HG03066 (cell line): ENCODE measurements at regions not wholly inside any gene's neighbourhood (a gene's known extent, or its start where the extent isn't known, plus 50 kb on each side); places are given as distances from the start of the nearest gene placed in this dataset.

Source experiments
- ATAC-seq: cut with Tn5 transposase; IDR thresholded peaks from one replicate; pipeline ENCODE4 v1.9.1; 2021; ENCODE audit warnings: low read depth; ENCODE audit not compliant: unreplicated experiment

DNA sequence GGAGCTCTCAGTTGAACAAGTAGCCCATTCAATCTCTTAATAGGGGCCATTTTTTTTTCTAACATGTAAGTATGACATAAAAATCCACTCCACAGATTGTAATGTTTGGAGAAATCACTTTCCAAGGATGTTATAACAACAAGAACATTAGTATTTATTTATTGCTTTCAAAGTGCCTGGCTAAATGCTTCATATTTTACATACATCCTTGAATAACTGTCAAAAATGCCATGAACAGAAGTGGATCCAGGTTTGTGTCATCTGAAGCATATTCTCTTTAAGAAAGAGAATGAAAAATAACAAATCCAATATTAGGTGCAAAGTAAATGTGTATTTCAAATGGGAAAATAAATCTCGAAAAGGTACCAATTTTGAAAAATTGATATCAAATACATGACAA is 344.0 kb upstream of the FAT3 start:
- ATAC-seq: no peak

GRCh38 chr11:91876746-91877145 is 347.9 kb upstream of the FAT3 start:
- ATAC-seq: no peak

DNA sequence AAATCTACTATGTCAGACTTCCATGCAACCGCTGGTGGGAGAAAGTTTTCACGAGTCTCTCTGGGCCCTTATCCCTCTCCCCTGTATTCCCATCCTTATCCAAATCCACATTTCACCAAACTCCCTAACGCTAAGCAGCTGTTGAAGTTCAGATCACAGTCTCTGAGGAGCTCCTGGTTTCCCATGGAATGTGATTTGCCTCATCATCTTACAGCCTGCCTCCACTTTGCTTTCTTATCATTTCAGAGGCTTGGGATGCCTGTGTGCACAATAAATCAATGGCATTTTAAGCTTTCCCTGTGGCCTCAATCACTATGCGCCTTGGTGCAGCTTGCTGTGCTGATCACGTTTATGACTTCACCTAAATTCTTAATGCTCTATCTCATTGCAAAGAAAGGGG is 352.4 kb upstream of the FAT3 start:
- ATAC-seq: no peak

DNA sequence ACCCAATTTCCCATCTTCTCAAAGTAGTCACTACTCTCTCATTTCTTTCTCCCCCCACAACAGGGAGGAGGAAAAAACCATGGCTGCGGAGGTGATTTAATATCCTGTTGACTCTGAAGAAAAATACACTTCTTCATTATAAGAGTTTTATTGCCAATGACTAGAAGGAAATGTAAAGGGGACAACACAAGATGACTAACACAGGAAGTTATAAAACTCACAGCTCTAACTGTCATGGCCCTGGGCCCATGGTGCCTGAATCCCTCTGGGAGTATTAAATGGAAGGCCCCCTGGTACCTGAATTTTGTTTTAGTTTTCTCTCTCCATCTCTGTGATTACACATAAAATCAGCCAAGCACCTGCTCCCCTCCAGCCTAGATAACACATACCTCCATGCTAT is 352.8 kb upstream of the FAT3 start:
- ATAC-seq: no peak

DNA sequence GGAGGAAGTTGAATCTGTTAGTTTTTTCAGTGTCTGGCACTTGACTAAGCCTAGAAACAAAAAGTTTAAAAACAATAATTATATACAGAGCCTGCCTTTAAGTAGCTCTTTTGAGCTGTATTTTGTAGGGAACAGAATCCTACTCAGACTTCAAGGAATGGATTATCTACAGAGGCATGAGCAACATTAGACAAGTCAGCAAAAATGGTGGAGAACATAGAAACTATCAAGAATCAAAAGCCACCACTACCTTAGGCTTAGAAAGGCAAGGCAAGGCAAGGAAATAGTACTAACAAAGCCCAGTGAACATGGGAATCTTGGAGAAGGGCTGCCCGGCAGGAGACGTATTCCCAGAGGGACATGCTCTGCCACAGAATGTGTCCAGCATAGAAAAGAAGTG is 353.6 kb upstream of the FAT3 start:
- no peak for ATAC-seq

DNA sequence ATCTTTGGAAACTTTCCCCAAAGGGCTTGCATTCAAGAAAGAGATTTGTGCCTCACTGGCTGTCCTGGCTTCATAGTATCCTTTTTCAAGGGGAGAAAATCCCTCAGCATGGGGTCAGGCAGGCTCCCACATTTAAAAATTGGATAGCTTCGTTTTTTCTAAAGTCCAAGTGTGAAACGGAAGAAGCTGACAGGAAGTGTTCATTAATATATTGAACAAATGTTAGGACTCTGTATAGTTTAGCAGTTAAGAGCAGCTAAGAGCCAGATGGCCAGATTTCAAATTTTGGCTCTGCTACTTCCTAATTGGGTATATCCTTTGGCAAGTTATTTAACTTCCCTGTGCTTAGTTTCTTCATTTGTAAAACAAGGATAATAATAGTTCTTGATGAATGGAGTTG is 354.9 kb upstream of the FAT3 start:
- ATAC-seq: no peak

DNA sequence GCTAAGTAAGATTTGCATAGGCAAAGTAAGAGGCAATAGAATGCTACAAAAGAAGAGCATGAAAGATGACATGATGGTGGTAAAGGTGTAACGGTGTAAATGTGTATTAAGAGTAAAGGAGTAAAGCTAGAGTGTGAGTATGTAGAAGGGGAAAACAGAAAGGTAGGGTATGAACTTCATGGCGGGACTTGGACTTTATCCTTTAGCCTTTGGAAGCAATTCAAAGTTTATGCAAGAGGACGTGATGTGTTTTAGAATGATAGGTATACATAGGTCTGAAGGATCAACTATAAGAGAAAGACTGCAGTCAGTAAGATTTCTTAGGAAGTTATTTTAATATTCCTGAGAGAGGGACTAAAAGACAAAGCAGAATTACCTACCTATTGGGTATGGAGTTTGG is 358.0 kb upstream of the FAT3 start:
- ATAC-seq: no peak

- ATAC-seq: no peak
These were observed 364.0 kb upstream of the FAT3 start for GRCh38 chr11:91860661-91861060.

DNA sequence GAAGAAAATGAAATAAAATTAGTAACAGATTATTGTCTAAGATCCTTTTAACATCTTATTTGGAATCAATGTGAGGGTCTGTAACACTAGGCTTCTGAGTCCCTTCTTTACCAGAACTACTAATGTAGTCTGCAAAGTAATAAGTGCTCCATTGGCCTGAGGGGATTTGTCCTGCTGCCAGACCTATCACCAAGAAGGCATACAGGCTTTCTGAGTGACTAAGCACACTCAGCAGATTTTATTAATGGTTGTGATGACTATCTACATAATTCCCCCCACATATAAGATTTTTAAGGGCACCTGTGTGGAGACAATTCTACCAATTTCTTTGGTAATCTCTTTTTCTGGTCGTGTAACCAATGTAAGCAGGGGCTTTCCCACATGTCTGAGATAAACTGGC is 365.0 kb upstream of the FAT3 start:
- no peak for ATAC-seq

DNA sequence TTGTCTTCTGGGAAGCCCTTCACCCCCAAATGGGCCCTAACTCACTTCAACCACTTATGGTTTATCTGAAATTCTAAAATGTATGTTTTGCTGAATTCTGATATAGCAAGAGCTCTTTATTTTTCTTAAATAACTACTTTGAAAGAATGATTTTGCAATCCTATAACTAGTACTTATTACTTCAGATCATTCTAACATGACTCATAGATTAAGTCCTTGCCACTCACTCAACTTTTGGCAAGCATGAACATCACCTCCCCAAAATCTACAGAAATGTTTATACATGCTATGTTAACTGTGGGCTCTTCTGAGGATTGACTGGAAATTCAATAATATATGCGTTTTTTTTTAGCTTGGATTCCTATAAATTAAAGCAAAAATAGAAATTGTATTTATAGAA is 367.4 kb upstream of the FAT3 start:
- ATAC-seq: no peak

DNA sequence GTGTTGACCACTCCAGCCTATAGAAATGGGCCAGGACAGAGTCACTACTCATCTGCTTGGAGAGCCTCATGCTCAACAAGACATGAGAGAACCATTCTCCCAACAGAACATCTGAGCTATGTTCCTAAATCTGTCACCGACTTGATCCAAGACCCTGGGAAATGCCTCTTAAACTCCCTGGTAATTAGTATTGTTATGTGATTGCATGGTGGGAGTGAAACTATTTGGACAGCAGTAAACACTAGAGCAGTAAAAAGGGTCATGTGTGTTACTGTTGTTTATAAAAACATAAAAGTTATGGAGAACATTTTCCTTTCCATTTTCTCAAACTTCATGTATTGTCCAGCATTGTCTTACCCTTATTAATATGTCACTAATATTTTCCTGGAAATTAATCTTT is 369.8 kb upstream of the FAT3 start:
- ATAC-seq: no peak

- no peak for ATAC-seq
These were observed 370.4 kb upstream of the FAT3 start for GRCh38 chr11:91854171-91854570.

DNA sequence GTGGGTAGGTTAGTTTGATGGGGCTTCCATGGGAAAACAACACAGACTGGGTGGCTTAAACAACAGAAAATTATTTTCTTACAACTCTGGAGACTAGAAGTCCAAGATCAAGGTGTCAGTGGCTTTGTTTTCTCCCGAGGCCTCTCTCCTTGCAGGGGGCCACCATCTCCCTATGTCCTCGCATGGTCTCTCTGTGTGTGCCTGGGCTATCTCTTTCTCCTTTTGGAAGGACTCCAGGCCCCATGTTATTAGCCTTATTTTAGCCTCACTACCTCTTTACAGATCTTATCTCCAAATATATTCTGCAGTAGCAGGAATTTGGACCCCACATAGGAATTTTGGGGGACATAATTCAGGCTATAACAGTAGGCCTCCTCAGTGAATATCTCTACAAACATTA is 372.7 kb upstream of the FAT3 start:
- ATAC-seq: no peak

DNA sequence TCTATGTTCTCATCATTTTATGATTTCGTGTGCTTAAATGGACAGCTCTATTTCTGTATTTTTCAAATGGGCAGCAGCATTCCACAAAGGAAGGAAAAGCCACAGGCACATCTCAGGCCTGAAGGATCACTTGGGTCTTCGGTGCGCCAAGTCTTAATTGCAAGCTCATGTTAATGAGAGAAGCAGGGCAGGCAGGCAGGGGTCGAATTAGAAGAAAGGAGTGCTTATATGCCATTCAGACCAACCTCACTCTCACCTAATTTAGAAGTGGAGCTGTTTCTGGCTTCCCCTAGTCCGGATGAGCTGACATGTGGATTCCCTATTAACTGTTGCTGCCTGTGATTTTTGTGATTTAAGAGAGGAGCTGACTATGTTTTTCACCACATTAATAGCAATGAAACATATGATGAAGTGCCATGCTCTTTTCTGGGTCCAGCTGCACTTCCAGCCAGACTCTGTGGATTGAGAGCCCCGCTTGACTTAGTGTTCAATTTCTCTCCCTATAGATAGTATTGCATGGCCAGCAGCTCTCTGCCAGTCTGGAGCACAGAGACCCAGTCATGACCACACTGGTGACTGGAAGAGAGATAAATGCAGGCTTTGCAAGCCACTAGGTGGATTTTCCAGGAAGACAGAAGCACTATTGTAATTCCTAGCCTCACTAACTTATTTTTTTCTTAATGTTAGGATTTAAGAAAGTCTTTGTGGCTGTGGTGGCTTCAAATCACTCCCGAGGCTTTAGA is 373.9 kb upstream of the FAT3 start:
- no peak for ATAC-seq

DNA sequence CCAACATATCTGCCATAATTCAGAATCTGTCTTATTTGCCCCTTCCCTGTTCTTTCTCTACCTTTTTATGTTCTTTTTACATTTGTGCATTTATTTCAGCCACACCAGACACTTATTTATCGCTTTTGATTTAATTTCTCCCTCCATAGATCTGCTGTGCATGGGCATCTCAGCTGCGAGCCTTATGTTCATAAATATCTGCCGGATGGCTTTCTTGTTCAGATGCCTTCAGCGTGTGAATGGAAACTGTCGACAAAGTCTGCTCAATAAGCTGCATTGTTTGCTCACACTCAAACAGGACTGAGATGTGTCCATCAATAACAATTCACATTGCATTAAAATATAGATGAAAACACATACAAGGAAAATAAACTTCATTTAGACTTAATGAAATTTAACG is 374.6 kb upstream of the FAT3 start:
- ATAC-seq: no peak

DNA sequence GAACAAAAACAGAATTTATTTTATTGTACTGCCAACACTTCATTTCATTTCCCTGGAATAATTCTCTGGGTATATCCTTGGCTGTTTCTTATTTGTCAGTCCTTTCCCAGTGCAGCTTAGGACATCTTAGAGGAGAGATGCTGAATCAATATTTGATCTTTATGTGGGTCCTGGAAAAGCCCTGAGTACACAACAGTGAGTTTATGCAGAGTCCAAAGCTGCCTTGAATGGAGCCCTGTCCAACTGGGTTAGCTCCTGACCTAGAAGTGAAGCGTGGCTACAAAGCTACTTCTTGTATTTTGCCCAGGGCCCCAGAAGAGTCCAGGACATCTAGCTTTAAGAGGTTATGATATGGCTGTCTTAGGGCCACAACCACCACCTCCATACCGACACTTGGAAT is 378.0 kb upstream of the FAT3 start:
- ATAC-seq: no peak

GRCh38 chr11:91846002-91846401 is 378.6 kb upstream of the FAT3 start:
- ATAC-seq: no peak

DNA sequence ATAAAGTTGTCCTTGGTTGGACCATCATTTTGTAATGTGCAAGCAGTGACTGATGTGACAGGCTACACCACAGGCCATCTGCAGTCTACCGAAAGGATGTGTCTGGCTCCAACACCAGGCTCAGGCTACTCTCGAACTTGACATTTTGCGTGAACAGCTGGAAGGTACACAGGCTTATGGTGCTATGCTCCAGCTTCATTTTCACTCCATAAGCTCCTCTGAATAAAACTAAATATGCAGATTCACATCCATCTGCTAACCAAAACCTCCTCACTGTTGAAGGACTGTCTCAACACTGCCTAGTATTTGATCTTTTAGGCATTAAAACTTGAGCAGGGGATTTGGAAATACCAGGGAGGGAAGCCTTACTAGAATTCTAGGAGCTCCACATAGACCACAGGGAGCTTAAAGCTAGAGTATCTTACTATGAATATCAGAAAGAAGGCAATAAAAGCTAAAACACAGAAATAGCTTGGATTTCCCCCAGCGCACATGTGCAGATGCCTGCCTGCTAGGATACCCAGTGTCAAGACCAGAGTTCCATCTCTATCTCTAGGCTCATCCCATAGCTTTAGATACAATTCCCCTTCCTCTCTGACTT is 383.9 kb upstream of the FAT3 start:
- ATAC-seq: no peak

DNA sequence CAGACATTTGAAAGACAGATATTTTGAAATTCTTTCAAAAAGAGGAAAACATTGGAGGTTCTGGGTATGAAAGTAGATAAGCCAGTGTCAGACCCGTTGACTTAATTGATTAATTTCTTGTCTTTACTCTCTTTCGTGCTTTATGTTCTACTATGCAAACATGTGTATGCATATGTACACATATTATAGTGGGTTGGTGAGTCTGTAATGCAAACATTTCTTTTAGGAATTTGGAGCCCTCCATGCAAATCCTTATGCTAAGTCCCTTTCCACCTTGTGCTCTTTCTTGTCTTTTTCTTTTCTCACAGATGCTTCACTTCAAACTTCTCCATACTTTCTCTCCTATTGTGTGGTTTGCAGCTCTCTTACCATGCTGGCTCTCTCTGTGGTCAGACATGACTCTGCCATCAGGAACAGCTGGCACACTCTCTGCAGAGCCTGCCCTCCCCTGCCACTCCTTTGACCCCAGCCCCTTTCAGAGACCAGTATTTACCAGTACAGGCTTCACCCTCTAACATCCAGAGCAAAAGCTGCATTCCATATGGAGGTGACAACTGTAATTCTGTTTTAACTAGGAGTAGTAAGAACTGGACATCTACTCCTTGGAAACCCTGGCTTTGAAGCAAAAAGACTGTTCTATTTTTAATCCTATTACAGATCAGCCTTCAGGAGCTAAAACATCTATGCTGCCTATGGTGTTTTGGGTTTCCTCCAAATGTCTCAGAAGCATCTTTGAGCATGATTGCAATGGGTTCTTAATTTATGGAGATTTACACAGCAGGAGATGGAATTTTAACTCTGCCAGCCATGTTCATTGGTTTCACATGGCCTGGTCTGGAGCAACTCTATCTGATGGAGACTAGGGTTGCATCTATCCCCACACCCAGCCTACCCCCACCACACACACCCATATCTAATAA is 386.9 kb upstream of the FAT3 start:
- no peak for ATAC-seq

DNA sequence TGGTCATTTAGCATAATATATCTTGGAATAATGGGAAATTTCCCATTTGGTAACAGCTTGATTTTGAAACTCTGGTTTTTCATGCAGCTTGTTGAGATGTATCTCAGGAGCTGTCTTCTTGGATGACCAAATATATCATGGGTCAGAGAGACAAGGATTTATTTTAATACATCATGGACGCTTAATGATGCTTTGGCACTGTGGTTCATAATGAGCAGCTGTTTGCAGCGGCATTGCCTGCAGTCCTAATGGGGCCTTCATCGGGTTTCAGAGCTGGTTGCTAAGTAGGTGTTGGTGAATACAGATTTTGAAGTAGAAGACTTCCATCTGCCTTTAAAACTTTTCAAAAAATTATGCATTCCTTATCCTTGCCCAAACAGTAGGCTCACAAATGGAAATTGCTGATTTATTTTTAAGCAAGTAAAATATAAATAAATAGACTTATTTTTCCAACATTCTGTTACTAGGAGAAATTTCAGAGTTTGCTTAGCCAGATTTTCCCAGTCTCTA is 389.5 kb upstream of the FAT3 start:
- ATAC-seq: no peak

- no peak for ATAC-seq
These were observed 395.7 kb upstream of the FAT3 start for GRCh38 chr11:91828901-91829300.
